GM03348 (cell line): ENCODE measurements at regions not wholly inside any gene's neighbourhood (a gene's known extent, or its start where the extent isn't known, plus 50 kb on each side); places are given as distances from the start of the nearest gene placed in this dataset.
"Not testable (repeated sequence)": the region's sequence is repeated elsewhere in the genome, so short reads cannot be mapped to it uniquely, and the experiment has no call there.

Experiments used
- DNase-seq: peaks from one replicate; pipeline ENCODE4 v3.0.0; 2012; ENCODE audit warnings: low spot score

DNA sequence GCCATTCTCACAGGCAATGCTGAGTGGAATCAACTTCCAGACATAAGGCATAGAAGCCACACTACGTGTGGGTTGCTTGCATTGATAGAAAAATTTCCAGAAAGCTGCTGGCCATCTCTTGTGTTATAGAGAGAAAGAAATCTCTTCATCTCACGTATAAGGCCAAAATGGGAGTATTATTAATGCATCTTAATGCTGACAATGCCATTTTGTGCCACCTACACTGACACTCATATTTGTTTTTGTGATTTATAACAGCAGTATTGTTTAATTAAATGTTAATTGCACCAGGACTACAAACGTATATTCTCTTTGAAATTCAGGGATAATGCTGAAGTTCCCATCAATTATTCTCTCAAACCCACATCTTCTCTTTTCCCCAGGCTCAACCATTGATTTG is 56.1 kb upstream of the TMEM132D start:
- DNase-seq, result no peak

DNA sequence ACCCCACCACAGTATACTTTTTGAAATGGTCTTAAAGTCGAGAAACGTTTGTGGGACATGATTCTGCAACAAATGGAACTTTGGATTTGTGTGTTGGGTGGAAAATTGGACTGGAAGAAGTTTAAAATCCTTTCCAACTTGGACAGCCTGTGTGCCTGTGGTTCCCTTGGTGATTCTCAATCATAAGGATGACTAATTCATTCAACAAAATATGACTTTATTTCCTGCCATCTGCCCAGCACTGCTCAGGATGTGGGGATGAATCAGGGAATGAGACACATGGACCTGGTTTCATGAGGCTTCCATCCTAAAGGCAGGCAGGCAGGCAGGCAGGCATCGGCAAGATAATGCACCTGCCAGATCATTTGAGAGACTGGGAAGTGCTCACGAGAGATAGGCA is 57.3 kb upstream of the TMEM132D start:
- no peak for DNase-seq

DNA sequence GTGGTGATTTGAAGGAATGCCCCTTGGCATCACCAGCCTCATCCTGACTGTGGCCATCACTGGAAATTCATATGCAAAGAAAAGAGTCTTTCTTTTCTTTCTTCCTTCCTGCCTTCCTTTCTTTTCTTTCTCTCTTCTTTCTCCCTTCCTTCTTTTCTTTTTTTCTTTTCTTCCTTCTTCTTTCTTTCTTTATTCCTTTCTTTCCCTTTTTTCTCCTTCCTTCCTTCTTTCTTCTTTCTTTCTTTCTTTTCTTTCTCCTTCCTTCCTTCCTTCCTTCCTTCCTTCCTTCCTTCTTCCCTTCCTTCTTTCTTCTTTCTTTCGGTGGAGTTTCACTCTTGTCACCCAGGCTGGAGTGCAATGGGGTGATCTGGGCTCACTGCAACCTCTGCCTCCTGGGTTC is 58.0 kb upstream of the TMEM132D start:
- DNase-seq, result no peak

DNA sequence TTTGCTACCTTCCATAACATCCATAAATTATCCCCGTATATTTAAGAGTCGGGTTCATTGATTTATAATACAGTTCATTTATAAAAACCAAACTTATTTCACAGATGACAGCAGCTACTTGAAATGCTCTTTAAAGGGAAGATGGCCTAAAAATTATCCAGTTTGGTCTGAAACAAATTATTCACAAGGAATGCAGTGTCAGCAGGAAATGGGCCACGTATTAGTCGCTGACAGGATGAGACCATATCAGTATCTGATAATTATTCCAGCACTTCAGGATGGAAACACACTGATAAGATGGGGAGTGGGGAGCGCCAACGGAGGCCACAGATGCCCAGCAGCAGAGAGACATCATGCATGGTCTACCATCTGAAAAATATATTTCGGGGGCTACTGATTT is 60.5 kb upstream of the TMEM132D start:
- no peak for DNase-seq

DNA sequence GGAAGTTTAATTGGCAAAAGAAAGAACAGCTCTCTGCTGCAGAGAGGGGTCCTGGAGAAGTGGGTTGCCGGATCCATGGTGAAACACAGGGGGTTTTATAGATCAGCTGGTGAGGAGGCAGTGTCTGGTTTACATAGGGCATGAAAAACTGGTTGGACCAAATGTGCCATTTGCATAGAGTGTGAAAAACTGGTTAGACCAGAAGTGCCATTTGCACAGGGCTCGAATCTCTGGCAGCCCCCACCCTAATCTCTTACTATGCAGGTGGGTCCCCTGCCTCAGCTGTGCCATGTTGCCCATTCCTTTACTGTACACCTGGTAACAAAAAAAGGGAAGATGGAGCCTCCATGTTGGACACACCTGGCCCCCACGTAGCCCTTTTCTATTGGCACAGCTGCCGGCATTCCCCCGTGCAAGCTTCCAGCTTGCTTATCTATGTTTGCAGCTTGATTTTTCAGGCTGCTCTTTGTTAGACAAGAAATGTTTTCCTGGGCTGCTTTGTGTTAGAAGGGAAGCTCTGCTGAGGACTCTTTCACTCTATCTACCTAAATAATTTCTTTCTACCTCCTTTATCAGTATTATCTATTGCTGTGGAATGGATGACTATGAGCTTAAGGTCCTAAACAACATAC is 61.1 kb upstream of the TMEM132D start:
- DNase-seq, result no peak

DNA sequence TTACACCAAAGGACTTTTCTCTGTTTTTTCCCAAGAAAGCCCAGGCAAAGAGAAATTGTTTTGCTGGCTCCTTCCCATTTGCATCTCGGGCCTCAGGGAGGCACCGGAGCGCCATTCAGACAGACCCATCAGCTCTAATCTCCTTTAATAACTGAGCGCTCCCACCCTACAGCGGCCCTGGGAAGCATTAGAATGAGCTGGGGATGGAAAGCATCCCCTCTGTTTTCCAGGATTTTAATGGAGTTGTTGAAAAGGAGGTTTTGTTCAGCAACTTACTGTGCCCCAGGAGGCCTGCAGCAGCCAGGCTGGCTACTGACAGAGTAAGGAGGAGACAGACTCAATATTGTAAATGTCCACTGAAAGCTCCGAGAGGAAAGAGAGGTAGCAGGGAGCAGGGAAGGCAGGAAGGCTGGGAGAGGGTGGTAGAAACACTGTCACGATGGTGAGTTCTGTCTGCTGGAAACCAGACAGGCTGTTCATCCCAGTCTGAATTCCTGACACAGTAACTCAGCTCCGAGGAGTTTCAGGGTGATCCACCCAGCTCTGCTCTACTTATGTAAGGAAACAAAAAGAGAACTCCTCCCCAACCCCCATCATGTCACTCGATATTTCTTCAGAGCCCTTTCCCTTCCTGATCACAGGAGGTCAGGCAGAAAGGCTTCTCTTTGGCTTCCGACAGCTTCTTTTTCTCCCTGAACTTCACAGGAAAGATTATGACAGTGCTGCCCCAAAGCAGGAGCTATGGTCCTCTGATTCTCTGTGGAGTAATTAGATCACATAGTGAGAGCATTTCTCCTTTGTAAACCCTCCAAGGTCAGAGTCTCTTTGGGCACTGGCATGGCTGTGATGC is 62.5 kb upstream of the TMEM132D start:
- DNase-seq, result no peak

DNA sequence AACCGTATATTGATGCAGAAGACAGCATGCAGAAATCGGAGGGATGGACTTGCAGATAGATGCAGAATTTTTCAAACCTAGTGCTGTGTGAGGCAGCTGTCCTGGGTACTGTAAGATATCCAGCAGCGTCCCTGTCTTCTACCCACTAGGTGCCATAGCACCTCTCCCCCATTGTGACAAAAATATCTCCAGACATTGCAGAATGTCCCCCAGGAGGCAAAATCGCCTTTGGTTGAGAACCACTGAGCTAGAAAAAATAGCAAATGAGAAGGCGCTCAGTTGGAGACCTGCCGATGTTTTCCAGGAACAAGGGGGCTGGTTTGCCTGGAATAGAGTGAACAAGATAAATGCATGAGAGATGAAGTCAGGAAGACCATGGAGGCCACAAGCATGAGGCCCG is 67.9 kb upstream of the TMEM132D start:
- DNase-seq, result no peak

DNA sequence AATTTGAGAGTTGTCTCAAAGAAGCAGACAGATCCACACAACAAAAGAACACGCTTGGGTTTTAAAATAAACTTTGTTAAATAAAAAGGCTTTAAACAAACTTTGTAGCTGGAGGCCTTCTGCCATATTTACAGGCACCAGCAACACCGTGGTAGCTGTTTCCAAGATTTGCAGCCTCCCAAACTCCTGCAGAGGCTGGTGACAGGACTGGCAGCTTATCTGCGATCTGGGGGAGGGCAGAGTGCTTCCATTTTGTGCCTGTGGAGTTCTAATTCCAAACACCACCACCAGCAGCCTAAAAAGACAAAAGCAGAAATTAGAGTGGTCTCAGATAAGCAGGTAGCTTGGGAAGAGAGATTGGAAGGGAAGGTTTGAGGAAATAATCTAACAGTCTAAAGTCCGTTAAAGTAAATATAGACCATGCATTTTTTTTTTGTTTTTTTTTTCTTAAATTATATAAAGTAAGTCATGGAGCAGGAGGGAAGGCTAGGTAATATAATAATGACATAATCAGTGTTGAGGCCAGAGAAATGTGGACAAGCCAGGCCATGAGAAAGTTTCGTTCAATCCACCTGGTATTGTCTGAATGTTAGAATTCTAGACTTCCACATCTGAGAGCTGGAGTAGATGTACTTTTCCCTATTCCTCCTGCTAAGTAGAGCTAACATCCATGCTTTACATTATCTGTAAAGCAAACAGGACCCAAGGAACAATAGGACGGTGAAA is 69.6 kb upstream of the TMEM132D start:
- no peak for DNase-seq

DNA sequence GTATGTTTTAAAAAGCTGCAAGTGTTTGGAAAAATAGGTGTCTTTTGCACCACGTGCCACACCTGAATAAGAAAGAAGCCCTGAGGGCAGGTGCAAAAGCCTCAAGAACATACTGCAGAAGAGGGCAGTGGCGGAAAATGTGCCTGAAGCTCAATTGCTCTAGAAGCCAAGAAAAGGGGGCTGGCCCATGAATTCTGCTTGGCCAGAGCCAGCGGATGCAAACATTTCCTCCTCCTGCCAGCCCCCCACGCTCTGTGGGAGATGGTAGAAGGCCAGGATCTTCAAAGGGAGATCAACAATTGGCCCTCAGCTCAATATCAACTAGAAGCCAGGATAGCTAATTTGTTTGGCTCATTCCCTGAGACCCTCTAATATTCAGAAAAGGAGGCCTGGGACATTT is 80.3 kb upstream of the TMEM132D start:
- no peak for DNase-seq

DNA sequence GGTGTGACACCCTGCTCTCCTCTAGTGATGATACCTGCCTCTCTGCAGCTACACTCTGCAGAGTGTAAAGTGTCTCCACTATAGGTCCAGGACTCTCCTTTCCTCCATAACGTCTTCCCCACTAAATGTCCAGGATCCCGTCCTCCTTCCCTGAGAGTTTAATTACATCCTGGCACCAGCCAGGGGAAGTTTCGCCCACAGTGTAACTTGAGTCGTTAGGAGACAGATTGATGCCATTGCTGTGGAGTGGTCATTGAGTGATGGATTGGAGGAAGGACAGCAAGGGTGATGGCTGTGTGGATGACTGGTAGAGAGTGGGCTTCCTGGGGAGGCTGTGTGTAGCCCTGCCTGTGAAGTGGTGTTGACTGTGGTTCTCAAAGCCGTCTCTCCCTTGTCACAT is 84.0 kb upstream of the TMEM132D start:
- no peak for DNase-seq

DNA sequence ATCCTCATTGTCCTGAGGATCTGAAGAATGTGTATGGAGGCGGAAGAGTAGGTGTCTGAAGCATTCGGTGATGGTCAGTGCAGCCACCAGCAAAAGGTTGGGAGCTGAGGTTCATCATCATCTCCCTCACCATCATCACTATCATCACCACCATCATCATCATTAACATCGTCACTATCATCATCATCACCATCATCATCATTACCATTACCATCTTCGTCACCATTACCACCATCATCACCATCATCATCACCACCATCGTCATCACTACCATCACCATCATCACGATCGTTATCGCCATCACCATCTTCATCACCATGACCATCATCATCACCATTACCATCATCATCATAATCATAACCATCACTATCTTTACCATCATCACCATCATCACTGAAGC is 90.8 kb upstream of the TMEM132D start:
- no peak for DNase-seq

DNA sequence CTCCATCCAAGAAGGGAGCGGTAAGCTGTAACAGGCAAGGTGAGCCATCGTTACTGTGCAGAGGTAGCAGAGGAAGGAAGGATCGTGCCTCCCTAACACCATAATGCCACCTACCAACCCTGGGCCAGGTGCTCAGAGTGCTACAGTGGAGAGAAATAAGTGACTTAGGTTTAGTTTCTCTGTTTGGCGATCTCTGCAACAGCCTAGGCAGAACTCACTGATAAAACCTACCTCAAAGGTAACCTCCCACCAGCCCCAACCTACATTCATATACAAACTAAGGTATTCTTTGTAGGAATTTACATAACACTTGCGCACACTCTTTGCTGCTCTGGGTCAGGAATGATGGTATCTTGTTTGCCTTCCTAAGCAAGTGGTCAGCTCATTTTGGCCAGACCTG is 93.4 kb upstream of the TMEM132D start:
- DNase-seq, result no peak

DNA sequence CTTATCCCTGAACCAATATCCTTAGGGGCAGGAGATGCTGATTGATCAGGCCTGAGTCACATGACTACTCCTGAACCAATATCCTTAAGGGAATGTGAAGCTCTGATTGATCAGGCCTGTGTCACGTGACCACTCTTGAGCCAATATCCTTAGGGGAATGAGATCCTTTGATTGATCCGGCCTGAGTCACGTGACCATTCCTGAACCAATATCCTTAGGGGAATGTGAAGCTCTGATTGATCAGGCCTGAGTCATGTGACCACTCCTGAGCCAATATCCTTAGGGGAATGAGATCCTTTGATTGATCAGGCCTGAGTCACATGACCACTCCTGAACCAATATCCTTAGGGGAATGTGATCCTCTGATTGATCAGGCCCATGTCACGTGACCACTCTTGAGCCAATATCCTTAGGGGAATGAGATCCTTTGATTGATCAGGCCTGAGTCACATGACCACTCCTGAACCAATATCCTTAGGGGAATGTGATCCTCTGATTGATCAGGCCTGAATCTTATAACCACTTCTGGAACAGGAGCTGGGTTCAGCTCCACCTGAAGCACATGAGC is 100.6 kb upstream of the TMEM132D start:
- DNase-seq, result not testable (repeated sequence)

DNA sequence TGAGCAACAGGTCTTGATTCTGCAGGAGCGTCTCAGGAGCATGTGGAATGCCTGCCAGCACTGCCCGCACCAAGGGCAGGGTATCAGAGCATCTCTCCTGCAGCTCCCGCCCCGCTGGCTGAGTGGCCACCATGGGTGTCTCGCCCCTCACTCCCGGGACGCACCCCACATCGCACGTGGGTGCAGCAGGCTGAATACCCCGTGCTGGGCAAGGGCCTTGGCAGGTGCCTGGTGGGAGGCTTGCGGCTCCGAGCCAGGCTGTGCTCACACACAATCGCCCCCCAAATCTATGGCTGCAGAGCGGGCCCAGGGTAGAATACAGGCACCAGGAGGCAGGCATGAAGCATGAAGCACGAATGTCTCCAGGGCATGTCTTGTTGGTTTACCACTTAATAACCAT is 103.9 kb upstream of the TMEM132D start:
- no peak for DNase-seq

DNA sequence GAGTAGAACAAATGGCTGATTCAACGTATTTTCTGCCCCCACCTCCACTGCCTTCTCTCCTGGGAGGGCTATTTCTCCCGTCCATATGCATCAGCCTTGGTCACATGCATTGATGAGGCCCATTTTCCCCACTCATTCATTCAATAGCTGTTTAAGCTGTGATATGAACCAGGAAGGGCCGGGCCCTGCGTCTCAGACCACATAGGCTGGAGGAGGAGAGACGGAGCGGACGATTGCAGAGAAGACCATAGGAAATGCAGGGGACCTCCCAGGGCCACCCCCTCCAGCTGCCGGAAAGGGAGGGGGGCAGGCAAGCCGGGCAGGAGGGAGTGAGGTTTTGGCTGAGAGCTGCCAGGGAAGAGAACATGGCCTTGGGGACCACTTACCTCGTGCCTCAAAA is 104.4 kb upstream of the TMEM132D start:
- no peak for DNase-seq

DNA sequence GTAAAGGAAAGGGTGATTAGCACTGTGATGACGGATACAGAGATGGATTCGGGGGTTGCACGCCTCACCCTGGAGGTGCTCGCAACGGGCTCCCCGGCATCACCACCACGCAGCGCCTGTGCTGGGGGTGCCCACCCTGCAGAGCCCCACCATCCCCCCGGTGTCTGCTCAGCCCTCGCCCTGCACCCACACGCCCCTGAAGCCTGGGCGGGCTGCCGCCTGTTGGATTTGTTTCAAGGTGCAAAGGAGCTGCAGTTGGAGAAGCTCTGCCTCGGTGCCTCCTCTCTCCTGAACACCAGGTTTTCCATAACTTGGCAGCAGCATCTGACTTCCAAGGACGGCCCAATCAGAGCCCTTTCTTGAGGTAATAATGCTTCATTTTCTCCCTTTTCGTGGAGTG is 106.1 kb upstream of the TMEM132D start:
- DNase-seq, result no peak

DNA sequence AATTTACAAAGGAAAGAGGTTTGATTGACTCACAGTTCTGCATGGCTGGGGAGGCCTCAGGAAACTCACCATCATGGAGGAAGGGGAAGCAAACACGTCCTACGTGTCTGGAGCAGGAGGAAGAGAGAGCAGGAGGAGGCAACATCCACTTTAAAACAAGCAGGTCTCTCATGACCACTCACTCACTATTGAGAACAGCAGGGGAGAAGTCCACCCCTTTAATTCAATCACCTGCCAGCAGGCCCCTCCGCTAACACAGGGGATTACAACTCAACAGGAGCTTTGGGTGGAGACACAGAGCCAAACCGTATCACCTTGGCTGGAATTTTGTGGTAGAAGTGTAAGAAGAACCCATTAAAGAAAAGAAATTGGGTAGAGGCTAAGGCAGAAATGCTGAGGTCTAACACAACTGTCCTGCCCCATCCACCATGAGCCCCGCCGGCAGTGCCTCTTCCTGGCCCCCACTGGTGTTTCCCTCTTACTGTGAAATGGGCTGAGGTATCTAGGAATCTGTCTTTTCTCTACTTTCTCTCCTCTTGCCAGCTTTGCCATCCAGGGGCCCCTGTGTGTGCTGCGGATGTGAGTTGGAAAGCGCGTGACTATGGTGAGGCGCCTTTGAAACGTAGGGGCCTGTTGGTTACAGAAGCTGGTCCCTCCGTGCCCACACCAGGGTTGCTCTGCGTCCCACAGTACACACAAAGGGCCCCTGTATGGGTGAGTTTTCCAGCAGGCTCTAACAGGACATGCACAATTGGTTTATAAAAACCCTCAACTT is 108.0 kb upstream of the TMEM132D start:
- no peak for DNase-seq

DNA sequence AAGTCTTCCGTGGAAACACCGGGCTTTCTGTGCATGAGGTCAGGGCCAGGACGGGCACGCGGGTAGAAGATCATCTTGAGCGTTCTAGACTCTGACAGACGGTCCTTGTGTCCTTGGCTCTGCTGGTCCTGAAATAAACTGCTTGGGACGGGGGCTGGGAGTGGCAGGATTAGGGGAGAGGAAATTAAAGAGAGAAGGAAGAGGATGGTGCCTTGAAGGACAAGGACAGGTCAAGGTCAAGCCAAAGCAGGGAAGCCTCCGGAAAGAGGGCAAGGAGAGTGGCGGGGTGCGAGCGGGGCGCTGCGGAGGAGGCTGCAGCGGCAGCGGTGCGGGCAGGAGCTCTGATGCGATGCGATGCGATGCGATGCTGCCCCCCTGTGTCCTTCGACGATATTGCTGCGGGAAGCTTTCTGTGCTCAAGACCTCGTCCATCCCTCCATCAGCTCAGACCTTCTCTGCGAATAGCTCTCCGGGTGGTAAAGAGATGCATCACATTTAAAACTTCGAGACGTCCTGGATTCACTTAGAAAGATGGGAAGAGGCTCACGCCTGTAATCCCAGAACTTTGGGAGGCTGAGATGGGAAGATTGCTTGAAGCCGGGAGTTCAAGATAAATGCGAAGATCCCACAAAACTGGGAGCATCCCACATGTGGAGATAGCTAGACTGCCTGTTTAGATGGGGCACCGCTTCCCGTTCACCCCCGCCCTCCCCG is 110.1 kb upstream of the TMEM132D start:
- peak; percentile 80 for DNase-seq

DNA sequence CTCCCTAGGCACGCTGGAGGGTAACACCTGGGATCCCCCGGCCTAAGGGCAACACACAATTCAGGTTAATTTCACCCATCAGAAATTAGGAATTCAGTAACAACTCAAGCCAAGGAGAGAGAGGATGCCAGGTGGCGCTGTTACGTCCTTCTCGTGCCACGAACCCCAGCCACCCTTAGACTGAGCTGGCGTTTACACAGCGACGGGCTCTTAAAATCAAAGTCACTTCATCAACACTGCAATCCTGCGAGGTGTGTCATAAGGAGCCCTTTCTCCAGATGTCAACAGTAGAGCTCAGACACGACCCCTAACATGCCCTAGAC is 110.6 kb upstream of the TMEM132D start:
- no peak for DNase-seq

DNA sequence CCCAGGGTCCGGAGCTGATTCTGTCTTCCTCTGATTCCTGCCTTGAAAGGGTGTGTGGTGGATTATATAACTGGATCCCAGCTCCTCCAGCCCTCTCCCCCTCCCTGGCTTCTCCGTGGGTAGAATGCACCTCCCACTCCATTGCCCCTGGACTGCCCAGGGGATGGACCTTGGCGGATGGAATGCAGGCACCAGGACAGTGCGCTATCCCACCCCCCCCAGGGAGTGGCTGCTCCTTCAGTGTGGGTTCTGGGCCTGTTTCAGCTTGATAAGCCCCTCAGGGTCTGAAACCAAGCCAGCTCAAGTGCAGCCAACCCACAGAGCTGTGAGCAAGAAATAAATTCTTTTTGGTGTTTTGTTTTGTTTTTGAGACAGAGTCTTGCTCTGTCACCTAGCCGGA is 112.4 kb upstream of the TMEM132D start:
- no peak for DNase-seq

DNA sequence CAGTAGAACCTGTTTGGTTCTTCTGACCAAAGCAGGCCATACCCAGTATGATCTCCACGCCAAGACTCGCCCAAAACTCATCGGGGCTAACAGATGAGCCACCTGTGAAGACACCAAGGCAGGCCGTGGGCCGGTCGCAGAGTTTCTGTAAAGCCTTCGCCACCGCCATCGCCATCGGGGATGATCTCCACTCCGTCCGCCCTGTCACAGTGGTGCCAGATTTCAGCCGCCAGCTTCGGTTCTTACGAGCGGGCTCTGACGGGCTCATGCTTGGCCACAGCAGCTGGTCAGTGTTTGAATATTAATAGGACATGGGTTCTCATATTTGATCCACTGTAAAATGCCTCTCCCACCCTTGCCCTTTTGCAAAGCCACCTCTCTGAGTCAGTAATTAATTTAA is 113.2 kb upstream of the TMEM132D start:
- DNase-seq, result no peak
